H1 (cell line): ENCODE measurements at regions not wholly inside any gene's neighbourhood (a gene's known extent, or its start where the extent isn't known, plus 50 kb on each side); places are given as distances from the start of the nearest gene placed in this dataset.

Experiments used
- BCL11A ChIP-seq, 2 experiments: IDR thresholded peaks; one replicate each; pipeline ENCODE4 v1.6.1; 2011; ENCODE audit warnings: low read depth in 2 of 2, low read length in 2 of 2, mild to moderate bottlenecking in 2 of 2
- EP300 ChIP-seq, 2 experiments: IDR thresholded peaks; 1 replicate in 1 of 2; 2 replicates in 1 of 2; pipeline ENCODE4 v1.6.1; 2011 to 2012; ENCODE audit warnings: low read depth in 2 of 2, low read length in 2 of 2, mild to moderate bottlenecking in 2 of 2, borderline replicate concordance in 1 of 2, inconsistent platforms in 1 of 2, moderate library complexity in 1 of 2
- KDM1A ChIP-seq: fragments of 200-600, 300-600 bp; sonication (generic); IDR thresholded peaks from 2 replicates; pipeline ENCODE4 v1.7.1; 2016; ENCODE audit warnings: mild to moderate bottlenecking, low read length, borderline replicate concordance
- NRF1 ChIP-seq: IDR thresholded peaks from 2 replicates; pipeline ENCODE4 v1.6.1; 2011; ENCODE audit warnings: mild to moderate bottlenecking, low read depth, low read length, improper control_type of control experiment
- POLR2AphosphoS5 ChIP-seq: IDR thresholded peaks from 2 replicates; pipeline ENCODE4 v1.6.1; 2011; ENCODE audit warnings: low read depth, low read length
- RBBP5 ChIP-seq: IDR thresholded peaks from 2 replicates; pipeline ENCODE4 v1.7.1; 2012; ENCODE audit warnings: low read depth, mild to moderate bottlenecking, inconsistent platforms, low read length, moderate library complexity, borderline replicate concordance
- SP1 ChIP-seq: IDR thresholded peaks from 2 replicates; pipeline ENCODE4 v1.6.1; 2011; ENCODE audit warnings: low read depth, low read length
- TBP ChIP-seq: IDR thresholded peaks from 2 replicates; pipeline ENCODE4 v1.6.1; 2011; ENCODE audit warnings: low read depth, low read length, improper control_type of control experiment
- TF ChIP-seq, protein P1 (sequence below): fragments of 300-600 bp; sonication (generic); IDR thresholded peaks from 2 replicates; pipeline ENCODE4 v1.7.1; 2012; ENCODE audit warnings: low read length, moderate library complexity, mild to moderate bottlenecking, inconsistent platforms; ENCODE audit not compliant: insufficient replicate concordance

DNA sequence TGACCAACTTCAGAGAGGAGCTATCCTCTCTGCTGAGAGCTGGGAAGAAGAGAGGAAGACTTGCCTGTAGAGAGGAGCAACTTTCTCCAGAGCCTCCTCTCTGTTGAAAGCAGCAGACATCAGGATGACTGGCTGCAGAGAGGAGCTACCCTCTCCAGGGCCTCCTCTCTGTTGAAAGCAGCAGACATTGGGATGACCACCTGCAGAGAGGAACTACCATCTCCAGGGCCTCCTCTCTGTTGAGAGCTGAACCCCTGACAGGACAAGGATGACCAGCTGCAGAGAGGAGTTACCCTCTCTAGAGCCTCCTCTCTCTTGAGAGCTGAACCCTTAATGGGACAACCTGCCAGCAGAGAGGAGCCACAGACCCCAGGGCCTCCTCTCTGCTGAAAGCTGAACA, 83.0 kb upstream of the GJB5 start (continued):
- TF ChIP-seq, protein P1, sequence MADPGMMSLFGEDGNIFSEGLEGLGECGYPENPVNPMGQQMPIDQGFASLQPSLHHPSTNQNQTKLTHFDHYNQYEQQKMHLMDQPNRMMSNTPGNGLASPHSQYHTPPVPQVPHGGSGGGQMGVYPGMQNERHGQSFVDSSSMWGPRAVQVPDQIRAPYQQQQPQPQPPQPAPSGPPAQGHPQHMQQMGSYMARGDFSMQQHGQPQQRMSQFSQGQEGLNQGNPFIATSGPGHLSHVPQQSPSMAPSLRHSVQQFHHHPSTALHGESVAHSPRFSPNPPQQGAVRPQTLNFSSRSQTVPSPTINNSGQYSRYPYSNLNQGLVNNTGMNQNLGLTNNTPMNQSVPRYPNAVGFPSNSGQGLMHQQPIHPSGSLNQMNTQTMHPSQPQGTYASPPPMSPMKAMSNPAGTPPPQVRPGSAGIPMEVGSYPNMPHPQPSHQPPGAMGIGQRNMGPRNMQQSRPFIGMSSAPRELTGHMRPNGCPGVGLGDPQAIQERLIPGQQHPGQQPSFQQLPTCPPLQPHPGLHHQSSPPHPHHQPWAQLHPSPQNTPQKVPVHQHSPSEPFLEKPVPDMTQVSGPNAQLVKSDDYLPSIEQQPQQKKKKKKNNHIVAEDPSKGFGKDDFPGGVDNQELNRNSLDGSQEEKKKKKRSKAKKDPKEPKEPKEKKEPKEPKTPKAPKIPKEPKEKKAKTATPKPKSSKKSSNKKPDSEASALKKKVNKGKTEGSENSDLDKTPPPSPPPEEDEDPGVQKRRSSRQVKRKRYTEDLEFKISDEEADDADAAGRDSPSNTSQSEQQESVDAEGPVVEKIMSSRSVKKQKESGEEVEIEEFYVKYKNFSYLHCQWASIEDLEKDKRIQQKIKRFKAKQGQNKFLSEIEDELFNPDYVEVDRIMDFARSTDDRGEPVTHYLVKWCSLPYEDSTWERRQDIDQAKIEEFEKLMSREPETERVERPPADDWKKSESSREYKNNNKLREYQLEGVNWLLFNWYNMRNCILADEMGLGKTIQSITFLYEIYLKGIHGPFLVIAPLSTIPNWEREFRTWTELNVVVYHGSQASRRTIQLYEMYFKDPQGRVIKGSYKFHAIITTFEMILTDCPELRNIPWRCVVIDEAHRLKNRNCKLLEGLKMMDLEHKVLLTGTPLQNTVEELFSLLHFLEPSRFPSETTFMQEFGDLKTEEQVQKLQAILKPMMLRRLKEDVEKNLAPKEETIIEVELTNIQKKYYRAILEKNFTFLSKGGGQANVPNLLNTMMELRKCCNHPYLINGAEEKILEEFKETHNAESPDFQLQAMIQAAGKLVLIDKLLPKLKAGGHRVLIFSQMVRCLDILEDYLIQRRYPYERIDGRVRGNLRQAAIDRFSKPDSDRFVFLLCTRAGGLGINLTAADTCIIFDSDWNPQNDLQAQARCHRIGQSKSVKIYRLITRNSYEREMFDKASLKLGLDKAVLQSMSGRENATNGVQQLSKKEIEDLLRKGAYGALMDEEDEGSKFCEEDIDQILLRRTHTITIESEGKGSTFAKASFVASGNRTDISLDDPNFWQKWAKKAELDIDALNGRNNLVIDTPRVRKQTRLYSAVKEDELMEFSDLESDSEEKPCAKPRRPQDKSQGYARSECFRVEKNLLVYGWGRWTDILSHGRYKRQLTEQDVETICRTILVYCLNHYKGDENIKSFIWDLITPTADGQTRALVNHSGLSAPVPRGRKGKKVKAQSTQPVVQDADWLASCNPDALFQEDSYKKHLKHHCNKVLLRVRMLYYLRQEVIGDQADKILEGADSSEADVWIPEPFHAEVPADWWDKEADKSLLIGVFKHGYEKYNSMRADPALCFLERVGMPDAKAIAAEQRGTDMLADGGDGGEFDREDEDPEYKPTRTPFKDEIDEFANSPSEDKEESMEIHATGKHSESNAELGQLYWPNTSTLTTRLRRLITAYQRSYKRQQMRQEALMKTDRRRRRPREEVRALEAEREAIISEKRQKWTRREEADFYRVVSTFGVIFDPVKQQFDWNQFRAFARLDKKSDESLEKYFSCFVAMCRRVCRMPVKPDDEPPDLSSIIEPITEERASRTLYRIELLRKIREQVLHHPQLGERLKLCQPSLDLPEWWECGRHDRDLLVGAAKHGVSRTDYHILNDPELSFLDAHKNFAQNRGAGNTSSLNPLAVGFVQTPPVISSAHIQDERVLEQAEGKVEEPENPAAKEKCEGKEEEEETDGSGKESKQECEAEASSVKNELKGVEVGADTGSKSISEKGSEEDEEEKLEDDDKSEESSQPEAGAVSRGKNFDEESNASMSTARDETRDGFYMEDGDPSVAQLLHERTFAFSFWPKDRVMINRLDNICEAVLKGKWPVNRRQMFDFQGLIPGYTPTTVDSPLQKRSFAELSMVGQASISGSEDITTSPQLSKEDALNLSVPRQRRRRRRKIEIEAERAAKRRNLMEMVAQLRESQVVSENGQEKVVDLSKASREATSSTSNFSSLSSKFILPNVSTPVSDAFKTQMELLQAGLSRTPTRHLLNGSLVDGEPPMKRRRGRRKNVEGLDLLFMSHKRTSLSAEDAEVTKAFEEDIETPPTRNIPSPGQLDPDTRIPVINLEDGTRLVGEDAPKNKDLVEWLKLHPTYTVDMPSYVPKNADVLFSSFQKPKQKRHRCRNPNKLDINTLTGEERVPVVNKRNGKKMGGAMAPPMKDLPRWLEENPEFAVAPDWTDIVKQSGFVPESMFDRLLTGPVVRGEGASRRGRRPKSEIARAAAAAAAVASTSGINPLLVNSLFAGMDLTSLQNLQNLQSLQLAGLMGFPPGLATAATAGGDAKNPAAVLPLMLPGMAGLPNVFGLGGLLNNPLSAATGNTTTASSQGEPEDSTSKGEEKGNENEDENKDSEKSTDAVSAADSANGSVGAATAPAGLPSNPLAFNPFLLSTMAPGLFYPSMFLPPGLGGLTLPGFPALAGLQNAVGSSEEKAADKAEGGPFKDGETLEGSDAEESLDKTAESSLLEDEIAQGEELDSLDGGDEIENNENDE = no peak
- no peak for TF ChIP-seq KDM1A
- TF ChIP-seq NRF1 = no peak
- TF ChIP-seq RBBP5 = no peak
- TF ChIP-seq TBP = no peak
- no peak for TF ChIP-seq EP300 (IDR thresholded peaks at IDR 0.05; ENCODE audit: borderline replicate concordance in 1 of 2, low read depth in 2 of 2, low read length in 2 of 2)
- TF ChIP-seq BCL11A (IDR thresholded peaks at IDR 0.05; ENCODE audit: low read depth in 2 of 2, low read length in 2 of 2) = no peak
- TF ChIP-seq POLR2AphosphoS5 = no peak
- no peak for TF ChIP-seq SP1
